A549 (cell line): ENCODE measurements at regions not wholly inside any gene's neighbourhood (a gene's known extent, or its start where the extent isn't known, plus 50 kb on each side); places are given as distances from the start of the nearest gene placed in this dataset.

Source experiments
- ATAC-seq, 2 experiments: fragments of 200-7000 bp in 1 of 2; fragments of >200 bp in 1 of 2; cut with Nextera tagmentation in 1 of 2; cut with Tn5 transposase in 1 of 2; 3 replicates each; pipeline versions ENCODE4 v1.8.0 to v1.9.1; 2018 to 2020; ENCODE audit warnings: mild to moderate bottlenecking in 1 of 2, moderate library complexity in 1 of 2
- CTCF ChIA-PET: fragments of 300-600 bp; sonication (Branson Sonifier 250); formaldehyde crosslinking; extraction: SDS; loops from one replicate; lab custom pipeline; 2021; ENCODE audit warnings: antibody characterized with exemption, inconsistent platforms; lab: Yijun Ruan, JAX
- POLR2A ChIA-PET: fragments of 350-600 bp; formaldehyde crosslinking; extraction: SDS; loops from one replicate; lab custom pipeline; 2021; ENCODE audit warnings: antibody characterized with exemption, inconsistent platforms; lab: Yijun Ruan, JAX
- DNase-seq, 2 experiments: peaks; one replicate each; pipeline versions ENCODE4 v3.0.0 to v3.0.0-alpha.2; 2011 to 2016; ENCODE audit warnings: low read depth in 1 of 2, low spot score in 1 of 2
- FAIRE-seq: peaks from 2 replicates; lab custom pipeline; 2011; peaks lifted over from hg19 to GRCh38; lab: Jason Lieb, UNC
- H3K27ac ChIP-seq, 2 experiments: fragments of >200 bp; sonication (Bioruptor Twin); formaldehyde crosslinking; 3 replicates each; pipeline ENCODE4 v1.5.1; 2016 to 2017
- H3K4me1 ChIP-seq: fragments of >200 bp; sonication (Bioruptor Twin); formaldehyde crosslinking; 3 replicates; pipeline ENCODE4 v1.6.1; 2016
- H3K4me2 ChIP-seq: fragments of >200 bp; sonication (Bioruptor Twin); formaldehyde crosslinking; 3 replicates; pipeline ENCODE4 v1.6.1; 2016
- H3K4me3 ChIP-seq: fragments of >200 bp; sonication (Bioruptor Twin); formaldehyde crosslinking; 3 replicates; pipeline ENCODE4 v1.5.1; 2016
- H3K9me3 ChIP-seq: fragments of >200 bp; sonication (Bioruptor Twin); formaldehyde crosslinking; 3 replicates; pipeline ENCODE4 v1.6.1; 2016
- BHLHE40 ChIP-seq: IDR thresholded peaks from 2 replicates; pipeline ENCODE4 v1.6.1; 2012; ENCODE audit warnings: low read depth, low read length, inconsistent platforms
- CBX8 ChIP-seq: fragments of 200-600 bp; sonication (generic); IDR thresholded peaks from 2 replicates; pipeline ENCODE4 v1.6.1; 2016
- CHD4 ChIP-seq: fragments of 200-600 bp; sonication (generic); IDR thresholded peaks from 2 replicates; pipeline ENCODE4 v1.6.1; 2016; ENCODE audit warnings: antibody characterized with exemption, mild to moderate bottlenecking, borderline replicate concordance
- CTCF ChIP-seq: fragments of >200 bp; sonication (Bioruptor Twin); formaldehyde crosslinking; IDR thresholded peaks from 3 replicates; pipeline ENCODE4 v1.5.1; 2016
- EHMT2 ChIP-seq: fragments of 200-600 bp; sonication (generic); IDR thresholded peaks from 2 replicates; pipeline ENCODE4 v1.6.1; 2016; ENCODE audit warnings: antibody characterized with exemption, low read depth, mild to moderate bottlenecking, moderate library complexity
- ELK1 ChIP-seq: fragments of 150-350 bp; IDR thresholded peaks from 2 replicates; pipeline ENCODE4 v1.6.1; 2014; ENCODE audit warnings: low read depth, mild to moderate bottlenecking, low read length
- ESRRA ChIP-seq: fragments of 150-350 bp; IDR thresholded peaks from 2 replicates; pipeline ENCODE4 v1.6.1; 2014; ENCODE audit warnings: mild to moderate bottlenecking, low read length, borderline replicate concordance
- FOSB ChIP-seq: fragments of 250-450 bp; sonication (Bioruptor Pico); IDR thresholded peaks from 2 replicates; pipeline ENCODE4 v1.5.0; 2020; ENCODE audit warnings: mild to moderate bottlenecking, moderate library complexity
- GATA3 ChIP-seq: IDR thresholded peaks from 2 replicates; pipeline ENCODE4 v1.6.1; 2012; ENCODE audit warnings: borderline replicate concordance
- HDAC2 ChIP-seq: fragments of 200-600 bp; sonication (generic); IDR thresholded peaks from 2 replicates; pipeline ENCODE4 v1.6.1; 2016
- HOXB5 ChIP-seq: fragments of 250-450 bp; sonication (Bioruptor Pico); IDR thresholded peaks from 2 replicates; pipeline ENCODE4 v1.5.0; 2020; ENCODE audit warnings: mild to moderate bottlenecking, moderate library complexity
- JUNB ChIP-seq: fragments of >200 bp; sonication (Bioruptor Twin); formaldehyde crosslinking; IDR thresholded peaks from 2 replicates; pipeline ENCODE4 v1.6.1; 2016
- KDM5A ChIP-seq: fragments of 200-600 bp; sonication (generic); IDR thresholded peaks from 2 replicates; pipeline ENCODE4 v1.6.1; 2016; ENCODE audit warnings: antibody characterized with exemption, mild to moderate bottlenecking
- MAFK ChIP-seq: fragments of 450-650 bp; IDR thresholded peaks from 2 replicates; pipeline ENCODE4 v1.6.1; 2014; ENCODE audit not compliant: partially characterized antibody
- NFE2L2 ChIP-seq: fragments of 150-350 bp; conservative IDR thresholded peaks from 2 replicates; pipeline ENCODE4 v1.6.1; 2014; ENCODE audit warnings: low read length
- NR3C1 ChIP-seq: fragments of >200 bp; sonication (Bioruptor Twin); formaldehyde crosslinking; IDR thresholded peaks from 3 replicates; pipeline ENCODE4 v1.6.1; 2017
- PBX3 ChIP-seq: IDR thresholded peaks from 2 replicates; pipeline ENCODE4 v1.6.1; 2012
- PHF8 ChIP-seq: fragments of 200-600 bp; sonication (generic); IDR thresholded peaks from 2 replicates; pipeline ENCODE4 v1.6.1; 2016; ENCODE audit warnings: low read depth, mild to moderate bottlenecking, antibody characterized with exemption, moderate library complexity, borderline replicate concordance
- POLR2A ChIP-seq: IDR thresholded peaks from 2 replicates; pipeline ENCODE4 v1.6.1; 2012; ENCODE audit warnings: mild to moderate bottlenecking, low read length
- TP53 ChIP-seq: fragments of 250-450 bp; sonication (Bioruptor Pico); IDR thresholded peaks from 2 replicates; pipeline ENCODE4 v1.5.0; 2021; ENCODE audit warnings: mild to moderate bottlenecking, moderate library complexity
- ZFP36 ChIP-seq: fragments of 450-650 bp; IDR thresholded peaks from 2 replicates; pipeline ENCODE4 v1.6.1; 2014; ENCODE audit warnings: borderline replicate concordance; ENCODE audit not compliant: partially characterized antibody
- WGBS: methylation state at CpG from one replicate; pipeline ENCODE4 v1.1.6; 2017; ENCODE audit errors: missing lambda C conversion rate; 5-methylcytosine and 5-hydroxymethylcytosine counted together
- TF ChIP-seq, protein P1 (sequence below): IDR thresholded peaks from 2 replicates; pipeline ENCODE4 v1.6.1; 2012; ENCODE audit warnings: low read depth, borderline replicate concordance

- Histone ChIP-seq H3K4me1 (peaks cover 7% of the 10 kb centered on the region; the same call in 2 of the 3 replicates), H3K9me3 (no peaks in the 10 kb centered on the region), H3K4me2 (no peak overlapping the region), H3K4me3 (no peak overlapping the region), H3K27ac (no peak overlapping the region)
- FAIRE-seq (no peak), DNase-seq (no peak), ATAC-seq (no peak)
- no peak for TF ChIP-seq CTCF
- TF ChIP-seq GATA3 = no peak
- TF ChIP-seq ELK1 = no peak
- TF ChIP-seq PBX3 = no peak
- no peak for TF ChIP-seq CHD4
- TF ChIP-seq, protein P1, sequence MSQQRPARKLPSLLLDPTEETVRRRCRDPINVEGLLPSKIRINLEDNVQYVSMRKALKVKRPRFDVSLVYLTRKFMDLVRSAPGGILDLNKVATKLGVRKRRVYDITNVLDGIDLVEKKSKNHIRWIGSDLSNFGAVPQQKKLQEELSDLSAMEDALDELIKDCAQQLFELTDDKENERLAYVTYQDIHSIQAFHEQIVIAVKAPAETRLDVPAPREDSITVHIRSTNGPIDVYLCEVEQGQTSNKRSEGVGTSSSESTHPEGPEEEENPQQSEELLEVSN = no peak
- ChIA-PET CTCF (no interaction called here), POLR2A (no interaction called here)
- 83% methylated on average over 11 of the region's 11 CpGs for WGBS
These were observed 222.2 kb upstream of the NRP1 start for GRCh38 chr10:33556620-33557019.

- Histone ChIP-seq H3K9me3 (no peaks in the 10 kb centered on the region), H3K4me3 (no peak overlapping the region), H3K27ac (no peak overlapping the region), H3K4me1 (peaks cover 7% of the 10 kb centered on the region; the same call in 2 of the 3 replicates), H3K4me2 (no peak overlapping the region)
- ChIA-PET POLR2A (no interaction called here), CTCF (no interaction called here)
- ATAC-seq (no peak), FAIRE-seq (no peak), DNase-seq (no peak)
- WGBS = 80% methylated on average over 1 of the region's 1 CpG
- TF ChIP-seq HDAC2 (no peak), ESRRA (no peak), NR3C1 (no peak), FOSB (CRISPR knock-in tag) (no peak), PHF8 (no peak), HOXB5 (CRISPR knock-in tag) (no peak), EHMT2 (no peak), MAFK (no peak), TP53 (no peak), JUNB (no peak), ZFP36 (no peak), POLR2A (no peak), BHLHE40 (no peak), NFE2L2 (no peak), KDM5A (no peak), GATA3 (no peak), CBX8 (no peak)
These were observed 221.6 kb upstream of the NRP1 start for GRCh38 chr10:33556103-33556502.
